ENCODE measurements at regions not wholly inside any gene's neighbourhood (a gene's known extent, or its start where the extent isn't known, plus 50 kb on each side); places are given as distances from the start of the nearest gene placed in this dataset.

GRCh38 chr9:135239100-135239768 is 151.8 kb downstream of the OLFM1 start:
- ATAC-seq (no peak), DNase-seq (no peak)

- ATAC-seq (no peak), DNase-seq (no peak)
Observed at GRCh38 chr9:135239769-135240141, 152.3 kb downstream of the OLFM1 start.

- ATAC-seq = no peak
- DNase-seq = no peak
Observed at GRCh38 chr9:135240222-135240621, 152.8 kb downstream of the OLFM1 start.

GRCh38 chr9:135240871-135241311 is 153.4 kb downstream of the OLFM1 start:
- ATAC-seq (no peak), DNase-seq (no peak)

GRCh38 chr9:135241381-135242048 is 154.0 kb downstream of the OLFM1 start:
- ATAC-seq (no peak), DNase-seq (no peak)

- DNase-seq = no peak
- no peak for ATAC-seq
Observed at GRCh38 chr9:135242049-135242396, 154.6 kb downstream of the OLFM1 start.

- ATAC-seq (no peak), DNase-seq (no peak)
Observed at GRCh38 chr9:135242406-135242805, 154.9 kb downstream of the OLFM1 start.

GRCh38 chr9:135243201-135244190 is 156.0 kb downstream of the OLFM1 start:
- ATAC-seq = no peak
- no peak for DNase-seq

GRCh38 chr9:135244271-135245221 is 157.1 kb downstream of the OLFM1 start:
- ATAC-seq = no peak
- DNase-seq = no peak

GRCh38 chr9:135245482-135246247 is 158.2 kb downstream of the OLFM1 start:
- DNase-seq = no peak
- no peak for ATAC-seq

- DNase-seq (no peak), ATAC-seq (no peak)
Observed at GRCh38 chr9:135246248-135247205, 159.1 kb downstream of the OLFM1 start.

- DNase-seq (no peak), ATAC-seq (no peak)
Observed at GRCh38 chr9:135247227-135247930, 159.9 kb downstream of the OLFM1 start.

- DNase-seq = no peak
- ATAC-seq = no peak
Observed at GRCh38 chr9:135248111-135248510, 160.6 kb downstream of the OLFM1 start.

- no peak for DNase-seq
- ATAC-seq = no peak
Observed at GRCh38 chr9:135248721-135249120, 161.3 kb downstream of the OLFM1 start.

- DNase-seq (no peak), ATAC-seq (no peak)
Observed at GRCh38 chr9:135249191-135249590, 161.7 kb downstream of the OLFM1 start.

GRCh38 chr9:135249711-135250110 is 162.2 kb downstream of the OLFM1 start:
- no peak for DNase-seq
- ATAC-seq = no peak

- DNase-seq (no peak), ATAC-seq (no peak)
Observed at GRCh38 chr9:135251331-135251761, 163.9 kb downstream of the OLFM1 start.

GRCh38 chr9:135251996-135252760 is 164.7 kb downstream of the OLFM1 start:
- DNase-seq = no peak

More at GRCh38 chr9:135251996-135252760, 164.7 kb downstream of the OLFM1 start:
- no peak for ATAC-seq

Data from stimulated activated naive CD8-positive, alpha-beta T cell treated with anti-CD3 and anti-CD28 coated beads, Interleukin-15, Interleukin-2, amounts not matched to agents 100 U/mL and 50 U/mL, for 24 hours (primary cell).